Tibial artery (tissue), 4 donors: ENCODE measurements at regions not wholly inside any gene's neighbourhood (a gene's known extent, or its start where the extent isn't known, plus 50 kb on each side); places are given as distances from the start of the nearest gene placed in this dataset.
"Not testable (repeated sequence)": the region's sequence is repeated elsewhere in the genome, so short reads cannot be mapped to it uniquely, and the experiment has no call there.

Experiments used
- DNase-seq, 2 donors: peaks; one replicate each; pipeline ENCODE4 v3.0.0-alpha.2; 2019
- H3K27ac ChIP-seq, 2 donors: fragments of 200-600 bp; sonication (generic) in 1 of 2; 1 replicate in 1 of 2; 2 replicates in 1 of 2; pipeline ENCODE4 v1.5.1; 2018 to 2019; ENCODE audit warnings: mild to moderate bottlenecking in 1 of 2
- H3K27me3 ChIP-seq, 2 donors: fragments of 200-600 bp; sonication (generic) in 1 of 2; one replicate each; pipeline versions ENCODE4 v1.5.1 to v1.6.0; 2016 to 2019
- H3K36me3 ChIP-seq, 3 donors: fragments of 200-600 bp; sonication (generic) in 2 of 3; one replicate each; pipeline ENCODE4 v1.5.1; 2016 to 2019; ENCODE audit warnings: mild to moderate bottlenecking in 2 of 3
- H3K4me1 ChIP-seq, 4 donors: fragments of 200-600 bp; sonication (generic) in 2 of 4; 1 replicate in 3 of 4; 2 replicates in 1 of 4; pipeline ENCODE4 v1.5.1; 2016 to 2019
- H3K4me3 ChIP-seq, 2 donors: fragments of 200-600 bp; sonication (generic) in 1 of 2; 1 replicate in 1 of 2; 2 replicates in 1 of 2; pipeline ENCODE4 v1.5.1; 2018 to 2019; ENCODE audit warnings: mild to moderate bottlenecking in 2 of 2
- H3K9me3 ChIP-seq, 3 donors: fragments of 200-600 bp; sonication (generic) in 1 of 3; one replicate each; pipeline ENCODE4 v1.5.1; 2016 to 2019
- intact Hi-C: fragments of 100-400 bp; cut with DNase I; formaldehyde crosslinking; loops from one replicate; pipeline ENCODE4 v1.15.0; 2023; ENCODE audit warnings: low total_unique reads
- TF ChIP-seq, protein P1 (sequence below), 2 experiments: fragments of 200-600 bp in 1 of 2; fragments of 450-650 bp in 1 of 2; IDR thresholded peaks; one replicate each; pipeline ENCODE4 v1.5.1; 2017 to 2019; ENCODE audit warnings: antibody characterized with exemption in 2 of 2, mild to moderate bottlenecking in 1 of 2, moderate library complexity in 1 of 2

GRCh38 chr16:31581065-31581464 is 53.4 kb downstream of the AHSP start:
- H3K4me1 ChIP-seq, H3K27ac ChIP-seq, DNase-seq, H3K36me3 ChIP-seq, H3K4me3 ChIP-seq, H3K27me3 ChIP-seq, intact Hi-C loops: not testable (repeated sequence)
- H3K9me3 ChIP-seq, result peaks cover 0 to 16% (median 12%) of the 10 kb centered on the region in 3 donors

DNA sequence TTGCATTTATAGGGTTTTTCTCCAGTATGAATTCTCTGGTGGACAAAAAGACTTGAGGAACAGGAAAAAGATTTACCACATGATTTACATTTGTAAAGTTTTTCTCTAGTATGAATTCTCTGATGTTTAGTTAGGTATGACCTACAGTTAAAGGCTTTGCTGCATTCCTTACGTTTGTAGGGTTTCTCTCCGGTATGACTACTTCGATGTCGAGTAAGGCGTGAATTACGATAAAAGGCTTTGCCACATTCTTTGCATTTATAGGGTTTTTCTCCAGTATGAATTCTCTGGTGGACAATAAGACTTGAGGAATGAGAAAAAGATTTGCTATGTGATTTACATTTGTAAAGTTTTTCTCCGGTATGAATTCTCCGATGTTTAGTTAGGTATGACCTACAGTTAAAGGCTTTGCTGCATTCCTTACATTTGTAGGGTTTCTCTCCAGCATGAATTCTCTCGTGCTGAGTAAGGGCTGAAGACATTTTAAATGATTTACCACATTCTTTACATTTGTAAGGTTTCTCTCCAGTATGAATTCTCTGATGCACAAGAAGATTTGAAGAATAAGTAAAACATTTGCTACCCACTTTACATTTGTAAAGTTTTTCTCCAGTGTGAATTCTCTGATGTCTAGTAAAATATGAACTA is 74.2 kb downstream of the AHSP start:
- H3K4me3 ChIP-seq, DNase-seq, H3K4me1 ChIP-seq, H3K27me3 ChIP-seq, intact Hi-C loops, H3K27ac ChIP-seq, H3K36me3 ChIP-seq: not testable (repeated sequence)
- peaks cover 4 to 57% (median 33%) of the 10 kb centered on the region in 3 donors for H3K9me3 ChIP-seq

- H3K4me3 ChIP-seq, result no peak overlapping the region
- no peak overlapping the region for H3K27ac ChIP-seq
- no peaks in the 10 kb centered on the region for H3K9me3 ChIP-seq
- H3K4me1 ChIP-seq, result no peaks in the 10 kb centered on the region
- H3K27me3 ChIP-seq, result no peaks in the 10 kb centered on the region
- DNase-seq, result no peak
- TF ChIP-seq, protein P1, sequence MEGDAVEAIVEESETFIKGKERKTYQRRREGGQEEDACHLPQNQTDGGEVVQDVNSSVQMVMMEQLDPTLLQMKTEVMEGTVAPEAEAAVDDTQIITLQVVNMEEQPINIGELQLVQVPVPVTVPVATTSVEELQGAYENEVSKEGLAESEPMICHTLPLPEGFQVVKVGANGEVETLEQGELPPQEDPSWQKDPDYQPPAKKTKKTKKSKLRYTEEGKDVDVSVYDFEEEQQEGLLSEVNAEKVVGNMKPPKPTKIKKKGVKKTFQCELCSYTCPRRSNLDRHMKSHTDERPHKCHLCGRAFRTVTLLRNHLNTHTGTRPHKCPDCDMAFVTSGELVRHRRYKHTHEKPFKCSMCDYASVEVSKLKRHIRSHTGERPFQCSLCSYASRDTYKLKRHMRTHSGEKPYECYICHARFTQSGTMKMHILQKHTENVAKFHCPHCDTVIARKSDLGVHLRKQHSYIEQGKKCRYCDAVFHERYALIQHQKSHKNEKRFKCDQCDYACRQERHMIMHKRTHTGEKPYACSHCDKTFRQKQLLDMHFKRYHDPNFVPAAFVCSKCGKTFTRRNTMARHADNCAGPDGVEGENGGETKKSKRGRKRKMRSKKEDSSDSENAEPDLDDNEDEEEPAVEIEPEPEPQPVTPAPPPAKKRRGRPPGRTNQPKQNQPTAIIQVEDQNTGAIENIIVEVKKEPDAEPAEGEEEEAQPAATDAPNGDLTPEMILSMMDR (IDR thresholded peaks at IDR 0.05), result no peak
- intact Hi-C loops, result no loop called here
- H3K36me3 ChIP-seq, result no peaks in the 10 kb centered on the region
Observed at GRCh38 chr16:31618130-31618529, 90.4 kb downstream of the AHSP start.

- H3K36me3 ChIP-seq, result no peaks in the 10 kb centered on the region
- H3K27me3 ChIP-seq, result peaks cover 0 to 2% of the 10 kb centered on the region in 2 donors
- intact Hi-C loops, result no loop called here
- TF ChIP-seq, protein P1 (IDR thresholded peaks at IDR 0.05), result no peak
- no peak overlapping the region for H3K4me3 ChIP-seq
- no peak for DNase-seq
- H3K4me1 ChIP-seq, result no peaks in the 10 kb centered on the region
- no peaks in the 10 kb centered on the region for H3K9me3 ChIP-seq
- H3K27ac ChIP-seq, result no peak overlapping the region
Observed at GRCh38 chr16:31636433-31636832, 108.7 kb downstream of the AHSP start.

GRCh38 chr16:31641279-31641678 is 113.6 kb downstream of the AHSP start:
- DNase-seq, result no peak
- no peaks in the 10 kb centered on the region for H3K36me3 ChIP-seq
- no peaks in the 10 kb centered on the region for H3K4me1 ChIP-seq
- peaks cover 0 to 2% of the 10 kb centered on the region in 2 donors for H3K27me3 ChIP-seq
- intact Hi-C loops, result no loop called here
- H3K4me3 ChIP-seq, result no peak overlapping the region
- H3K9me3 ChIP-seq, result no peaks in the 10 kb centered on the region
- no peak overlapping the region for H3K27ac ChIP-seq
- TF ChIP-seq, protein P1 (IDR thresholded peaks at IDR 0.05), result no peak

DNA sequence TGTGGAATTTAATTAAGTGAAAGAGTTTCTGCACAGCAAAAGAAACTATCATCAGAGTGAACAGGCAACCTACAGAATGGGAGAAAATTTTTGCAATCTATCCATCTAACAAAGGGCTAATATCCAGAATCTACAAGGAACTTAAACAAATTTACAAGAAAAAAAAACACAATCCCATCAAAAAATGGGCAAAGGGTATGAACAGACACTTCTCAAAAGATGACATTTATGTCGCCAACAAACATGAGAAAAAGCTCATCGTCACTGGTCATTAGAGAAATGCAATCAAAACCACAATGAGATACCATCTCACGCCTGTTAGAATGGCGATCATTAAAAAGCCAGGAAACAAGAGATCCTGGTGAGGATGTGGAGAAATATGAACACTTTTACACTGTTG is 128.0 kb downstream of the AHSP start:
- H3K36me3 ChIP-seq, DNase-seq, H3K27me3 ChIP-seq, H3K27ac ChIP-seq, H3K9me3 ChIP-seq, H3K4me3 ChIP-seq, H3K4me1 ChIP-seq: not testable (repeated sequence)
- intact Hi-C loops, result loop anchor here (5.0 kb wide), 1 partner anchor 348 kb away; no protein-coding TSS in a partner anchor

- H3K9me3 ChIP-seq, result peaks cover 0 to 3% (median 3%) of the 10 kb centered on the region in 3 donors
- TF ChIP-seq, protein P1 (IDR thresholded peaks at IDR 0.05), result no peak
- no peaks in the 10 kb centered on the region for H3K4me1 ChIP-seq
- H3K27ac ChIP-seq, result no peak overlapping the region
- no peaks in the 10 kb centered on the region for H3K36me3 ChIP-seq
- intact Hi-C loops, result no loop called here
- H3K27me3 ChIP-seq, result no peaks in the 10 kb centered on the region
- no peak for DNase-seq
- H3K4me3 ChIP-seq, result no peak overlapping the region
Observed at GRCh38 chr16:31664683-31665482, 137.2 kb downstream of the AHSP start.
